Liver (tissue), 8 donors: ENCODE measurements at regions not wholly inside any gene's neighbourhood (a gene's known extent, or its start where the extent isn't known, plus 50 kb on each side); places are given as distances from the start of the nearest gene placed in this dataset.
"Not testable (repeated sequence)": the region's sequence is repeated elsewhere in the genome, so short reads cannot be mapped to it uniquely, and the experiment has no call there.

Source experiments
- DNase-seq: peaks from one replicate; pipeline ENCODE4 v3.0.0-alpha.2; 2017; ENCODE audit warnings: low spot score
- H3K27ac ChIP-seq, 2 donors: one replicate each; pipeline ENCODE4 v1.7.0; 2013; ENCODE audit warnings: inconsistent platforms in 2 of 2, low read length in 2 of 2, control low read depth in 1 of 2, low read depth in 1 of 2, mild to moderate bottlenecking in 1 of 2
- H3K27me3 ChIP-seq, 4 donors: one replicate each; pipeline versions ENCODE4 v1.6.1 to v1.7.0; 2013; ENCODE audit warnings: low read length in 3 of 4, inconsistent platforms in 1 of 4, mild to moderate bottlenecking in 1 of 4, moderate library complexity in 1 of 4; ENCODE audit not compliant: control insufficient read depth in 4 of 4, insufficient read depth in 4 of 4
- H3K36me3 ChIP-seq, 4 donors: one replicate each; pipeline versions ENCODE4 v1.6.1 to v1.7.0; 2013; ENCODE audit warnings: low read length in 3 of 4, mild to moderate bottlenecking in 3 of 4, low read depth in 1 of 4, moderate library complexity in 1 of 4; ENCODE audit not compliant: control insufficient read depth in 4 of 4, insufficient read depth in 3 of 4
- H3K4me1 ChIP-seq, 4 donors: one replicate each; pipeline versions ENCODE4 v1.6.1 to v1.7.0; 2013; ENCODE audit warnings: low read length in 3 of 4, mild to moderate bottlenecking in 3 of 4, moderate library complexity in 1 of 4; ENCODE audit not compliant: control insufficient read depth in 4 of 4, insufficient read depth in 4 of 4
- H3K4me3 ChIP-seq, 3 donors: one replicate each; pipeline versions ENCODE4 v1.6.1 to v1.7.0; 2013; ENCODE audit warnings: low read length in 3 of 3, control low read depth in 1 of 3, low read depth in 1 of 3, mild to moderate bottlenecking in 1 of 3
- H3K9ac ChIP-seq, 2 donors: one replicate each; pipeline ENCODE4 v1.7.0; 2013; ENCODE audit warnings: low read length in 2 of 2, mild to moderate bottlenecking in 2 of 2, moderate library complexity in 2 of 2, control low read depth in 1 of 2, low read depth in 1 of 2
- H3K9me3 ChIP-seq, 4 donors: one replicate each; pipeline versions ENCODE4 v1.6.1 to v1.7.0; 2013; ENCODE audit warnings: low read length in 3 of 4; ENCODE audit not compliant: control insufficient read depth in 4 of 4
- ATF3 ChIP-seq: IDR thresholded peaks from 2 replicates; pipeline ENCODE4 v1.6.1; 2016; ENCODE audit warnings: antibody characterized with exemption
- CTCF ChIP-seq: fragments of 150-350 bp; IDR thresholded peaks from 2 replicates; pipeline ENCODE4 v1.5.1; 2017; ENCODE audit warnings: improper control_type of control experiment, low read depth, low read length; ENCODE audit not compliant: missing input control
- EGR1 ChIP-seq, 2 donors: IDR thresholded peaks; 2 replicates each; pipeline ENCODE4 v1.6.1; 2016 to 2018; ENCODE audit warnings: antibody characterized with exemption in 2 of 2, low read depth in 2 of 2
- FOXA1 ChIP-seq: IDR thresholded peaks from 2 replicates; pipeline ENCODE4 v1.6.1; 2016; ENCODE audit warnings: antibody characterized with exemption
- FOXA2 ChIP-seq: IDR thresholded peaks from 2 replicates; pipeline ENCODE4 v1.6.1; 2016; ENCODE audit warnings: antibody characterized with exemption
- GABPA ChIP-seq, 2 donors: IDR thresholded peaks in 1 of 2; conservative IDR thresholded peaks in 1 of 2; 2 replicates each; pipeline ENCODE4 v1.6.1; 2016; ENCODE audit warnings: antibody characterized with exemption in 2 of 2, mild to moderate bottlenecking in 1 of 2, moderate library complexity in 1 of 2
- HNF4A ChIP-seq, 2 donors: conservative IDR thresholded peaks; 2 replicates each; pipeline ENCODE4 v1.6.1; 2016; ENCODE audit warnings: antibody characterized with exemption in 2 of 2, mild to moderate bottlenecking in 2 of 2
- HNF4G ChIP-seq: IDR thresholded peaks from 2 replicates; pipeline ENCODE4 v1.6.1; 2016; ENCODE audit warnings: antibody characterized with exemption
- JUND ChIP-seq, 2 donors: IDR thresholded peaks; 2 replicates each; pipeline ENCODE4 v1.6.1; 2016; ENCODE audit warnings: antibody characterized with exemption in 2 of 2
- NR2F2 ChIP-seq: IDR thresholded peaks from 2 replicates; pipeline ENCODE4 v1.6.1; 2016; ENCODE audit warnings: antibody characterized with exemption
- RAD21 ChIP-seq, 2 donors: IDR thresholded peaks; 2 replicates each; pipeline ENCODE4 v1.6.1; 2016; ENCODE audit warnings: antibody characterized with exemption in 2 of 2, mild to moderate bottlenecking in 2 of 2
- RXRA ChIP-seq, 2 donors: IDR thresholded peaks; 2 replicates each; pipeline ENCODE4 v1.6.1; 2017 to 2018; ENCODE audit warnings: antibody characterized with exemption in 2 of 2, mild to moderate bottlenecking in 1 of 2
- SP1 ChIP-seq: IDR thresholded peaks from 2 replicates; pipeline ENCODE4 v1.6.1; 2018; ENCODE audit warnings: antibody characterized with exemption, mild to moderate bottlenecking
- TAF1 ChIP-seq: conservative IDR thresholded peaks from 2 replicates; pipeline ENCODE4 v1.6.1; 2016; ENCODE audit warnings: antibody characterized with exemption, mild to moderate bottlenecking
- YY1 ChIP-seq: IDR thresholded peaks from 2 replicates; pipeline ENCODE4 v1.6.1; 2016; ENCODE audit warnings: antibody characterized with exemption, mild to moderate bottlenecking
- WGBS: extraction: QIAGEN DNeasy Blood & Tissue Kit; methylation state at CpG from one replicate; pipeline ENCODE4 v1.1.7; 2013; 5-methylcytosine and 5-hydroxymethylcytosine counted together
- TF ChIP-seq, protein P1 (sequence below): IDR thresholded peaks from 2 replicates; pipeline ENCODE4 v1.6.1; 2016; ENCODE audit warnings: antibody characterized with exemption
- TF ChIP-seq, protein P2 (sequence below): IDR thresholded peaks from 2 replicates; pipeline ENCODE4 v1.6.1; 2016; ENCODE audit warnings: antibody characterized with exemption, mild to moderate bottlenecking
- TF ChIP-seq, protein P3 (sequence below): IDR thresholded peaks from 2 replicates; pipeline ENCODE4 v1.6.1; 2016; ENCODE audit warnings: antibody characterized with exemption
- donor health status: healthy.
- donor health status: healthy.
- donor health status: healthy.
- donor health status: healthy.
- donor health status: healthy.

- no peak for DNase-seq
- Histone ChIP-seq H3K4me1 (peaks cover 0 to under 1% (median 0%) of the 10 kb centered on the region in 4 donors), H3K27me3 (no peaks in the 10 kb centered on the region), H3K27ac (no peak overlapping the region), H3K4me3 (no peak overlapping the region), H3K9ac (no peak overlapping the region), H3K36me3 (no peaks in the 10 kb centered on the region), H3K9me3 (no peaks in the 10 kb centered on the region)
- WGBS = 87% methylated on average over 6 of the region's 6 CpGs
- TF ChIP-seq HNF4G = no peak
- no peak for TF ChIP-seq YY1
- no peak for TF ChIP-seq GABPA (IDR thresholded peaks at IDR 0.05 in 1 of 2, conservative IDR thresholded peaks at IDR 0.05 in 1 of 2)
- no peak for TF ChIP-seq EGR1 (IDR thresholded peaks at IDR 0.05; ENCODE audit: low read depth in 2 of 2)
- TF ChIP-seq TAF1 = no peak
- TF ChIP-seq, protein P1, sequence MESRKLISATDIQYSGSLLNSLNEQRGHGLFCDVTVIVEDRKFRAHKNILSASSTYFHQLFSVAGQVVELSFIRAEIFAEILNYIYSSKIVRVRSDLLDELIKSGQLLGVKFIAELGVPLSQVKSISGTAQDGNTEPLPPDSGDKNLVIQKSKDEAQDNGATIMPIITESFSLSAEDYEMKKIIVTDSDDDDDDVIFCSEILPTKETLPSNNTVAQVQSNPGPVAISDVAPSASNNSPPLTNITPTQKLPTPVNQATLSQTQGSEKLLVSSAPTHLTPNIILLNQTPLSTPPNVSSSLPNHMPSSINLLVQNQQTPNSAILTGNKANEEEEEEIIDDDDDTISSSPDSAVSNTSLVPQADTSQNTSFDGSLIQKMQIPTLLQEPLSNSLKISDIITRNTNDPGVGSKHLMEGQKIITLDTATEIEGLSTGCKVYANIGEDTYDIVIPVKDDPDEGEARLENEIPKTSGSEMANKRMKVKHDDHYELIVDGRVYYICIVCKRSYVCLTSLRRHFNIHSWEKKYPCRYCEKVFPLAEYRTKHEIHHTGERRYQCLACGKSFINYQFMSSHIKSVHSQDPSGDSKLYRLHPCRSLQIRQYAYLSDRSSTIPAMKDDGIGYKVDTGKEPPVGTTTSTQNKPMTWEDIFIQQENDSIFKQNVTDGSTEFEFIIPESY = no peak
- no peak for TF ChIP-seq RAD21 (IDR thresholded peaks at IDR 0.05)
- TF ChIP-seq JUND (IDR thresholded peaks at IDR 0.05) = no peak
- TF ChIP-seq RXRA (IDR thresholded peaks at IDR 0.05) = no peak
- TF ChIP-seq FOXA2 = no peak
- no peak for TF ChIP-seq FOXA1
- no peak for TF ChIP-seq HNF4A (conservative IDR thresholded peaks at IDR 0.05)
- no peak for TF ChIP-seq NR2F2
- TF ChIP-seq, protein P2, sequence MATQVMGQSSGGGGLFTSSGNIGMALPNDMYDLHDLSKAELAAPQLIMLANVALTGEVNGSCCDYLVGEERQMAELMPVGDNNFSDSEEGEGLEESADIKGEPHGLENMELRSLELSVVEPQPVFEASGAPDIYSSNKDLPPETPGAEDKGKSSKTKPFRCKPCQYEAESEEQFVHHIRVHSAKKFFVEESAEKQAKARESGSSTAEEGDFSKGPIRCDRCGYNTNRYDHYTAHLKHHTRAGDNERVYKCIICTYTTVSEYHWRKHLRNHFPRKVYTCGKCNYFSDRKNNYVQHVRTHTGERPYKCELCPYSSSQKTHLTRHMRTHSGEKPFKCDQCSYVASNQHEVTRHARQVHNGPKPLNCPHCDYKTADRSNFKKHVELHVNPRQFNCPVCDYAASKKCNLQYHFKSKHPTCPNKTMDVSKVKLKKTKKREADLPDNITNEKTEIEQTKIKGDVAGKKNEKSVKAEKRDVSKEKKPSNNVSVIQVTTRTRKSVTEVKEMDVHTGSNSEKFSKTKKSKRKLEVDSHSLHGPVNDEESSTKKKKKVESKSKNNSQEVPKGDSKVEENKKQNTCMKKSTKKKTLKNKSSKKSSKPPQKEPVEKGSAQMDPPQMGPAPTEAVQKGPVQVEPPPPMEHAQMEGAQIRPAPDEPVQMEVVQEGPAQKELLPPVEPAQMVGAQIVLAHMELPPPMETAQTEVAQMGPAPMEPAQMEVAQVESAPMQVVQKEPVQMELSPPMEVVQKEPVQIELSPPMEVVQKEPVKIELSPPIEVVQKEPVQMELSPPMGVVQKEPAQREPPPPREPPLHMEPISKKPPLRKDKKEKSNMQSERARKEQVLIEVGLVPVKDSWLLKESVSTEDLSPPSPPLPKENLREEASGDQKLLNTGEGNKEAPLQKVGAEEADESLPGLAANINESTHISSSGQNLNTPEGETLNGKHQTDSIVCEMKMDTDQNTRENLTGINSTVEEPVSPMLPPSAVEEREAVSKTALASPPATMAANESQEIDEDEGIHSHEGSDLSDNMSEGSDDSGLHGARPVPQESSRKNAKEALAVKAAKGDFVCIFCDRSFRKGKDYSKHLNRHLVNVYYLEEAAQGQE = no peak
- no peak for TF ChIP-seq CTCF
- TF ChIP-seq SP1 = no peak
- TF ChIP-seq ATF3 = no peak
- TF ChIP-seq, protein P3, sequence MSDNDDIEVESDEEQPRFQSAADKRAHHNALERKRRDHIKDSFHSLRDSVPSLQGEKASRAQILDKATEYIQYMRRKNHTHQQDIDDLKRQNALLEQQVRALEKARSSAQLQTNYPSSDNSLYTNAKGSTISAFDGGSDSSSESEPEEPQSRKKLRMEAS = no peak
Measured at GRCh38 chr10:84600947-84601346, 272.6 kb downstream of the CCSER2 start.

- H3K9me3 ChIP-seq, H3K9ac ChIP-seq, H3K4me3 ChIP-seq, H3K27ac ChIP-seq, H3K27me3 ChIP-seq, DNase-seq, H3K36me3 ChIP-seq: not testable (repeated sequence)
- H3K4me1 ChIP-seq = peaks cover 0 to 16% (median 13%) of the 10 kb centered on the region in 4 donors
- 81% methylated on average over 14 of the region's 14 CpGs for WGBS
Measured at GRCh38 chr10:84602543-84602942, 274.2 kb downstream of the CCSER2 start.
